ENCODE measurements at regions not wholly inside any gene's neighbourhood (a gene's known extent, or its start where the extent isn't known, plus 50 kb on each side); places are given as distances from the start of the nearest gene placed in this dataset.

DNA sequence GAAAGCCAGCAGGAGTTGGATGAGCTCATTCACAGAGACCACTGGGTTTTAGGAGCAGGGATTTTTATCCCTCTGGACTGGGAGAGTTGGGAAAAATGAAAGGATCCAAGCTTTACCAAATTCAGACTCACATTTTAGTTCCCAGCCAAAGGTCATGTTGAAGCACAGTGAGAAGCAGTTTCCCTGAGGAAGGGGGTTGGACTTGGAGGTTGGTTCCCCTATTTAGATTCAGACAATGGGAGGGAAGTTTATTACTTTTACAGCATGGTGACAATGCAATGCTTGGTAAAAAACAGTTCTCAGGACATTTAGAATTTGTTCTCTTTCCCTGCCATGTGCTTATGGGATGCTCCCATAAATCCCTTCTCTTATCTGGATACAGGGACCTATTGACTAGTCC is 57.3 kb upstream of the ZNF648 start:
- no peak for DNase-seq

DNA sequence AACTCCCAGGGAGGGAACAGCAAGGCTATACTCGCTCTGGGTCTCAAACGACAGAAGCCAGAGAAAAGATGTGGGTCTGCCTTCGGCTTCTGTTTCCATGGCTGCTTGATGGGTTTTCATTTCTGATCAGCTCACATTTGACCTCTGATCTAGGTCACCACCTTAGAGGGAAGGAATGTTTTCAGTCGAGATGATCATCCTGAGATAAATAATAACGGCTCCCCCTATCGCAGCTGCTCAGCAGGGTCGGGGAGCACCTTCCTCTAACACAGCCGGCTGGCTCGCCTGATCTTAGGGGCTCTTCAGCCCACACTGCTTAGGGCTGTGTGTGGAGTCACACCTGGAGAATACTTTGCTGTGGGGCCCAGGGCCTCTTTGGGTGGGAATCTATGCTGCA is 53.1 kb upstream of the ZNF648 start:
- DNase-seq: no peak

DNA sequence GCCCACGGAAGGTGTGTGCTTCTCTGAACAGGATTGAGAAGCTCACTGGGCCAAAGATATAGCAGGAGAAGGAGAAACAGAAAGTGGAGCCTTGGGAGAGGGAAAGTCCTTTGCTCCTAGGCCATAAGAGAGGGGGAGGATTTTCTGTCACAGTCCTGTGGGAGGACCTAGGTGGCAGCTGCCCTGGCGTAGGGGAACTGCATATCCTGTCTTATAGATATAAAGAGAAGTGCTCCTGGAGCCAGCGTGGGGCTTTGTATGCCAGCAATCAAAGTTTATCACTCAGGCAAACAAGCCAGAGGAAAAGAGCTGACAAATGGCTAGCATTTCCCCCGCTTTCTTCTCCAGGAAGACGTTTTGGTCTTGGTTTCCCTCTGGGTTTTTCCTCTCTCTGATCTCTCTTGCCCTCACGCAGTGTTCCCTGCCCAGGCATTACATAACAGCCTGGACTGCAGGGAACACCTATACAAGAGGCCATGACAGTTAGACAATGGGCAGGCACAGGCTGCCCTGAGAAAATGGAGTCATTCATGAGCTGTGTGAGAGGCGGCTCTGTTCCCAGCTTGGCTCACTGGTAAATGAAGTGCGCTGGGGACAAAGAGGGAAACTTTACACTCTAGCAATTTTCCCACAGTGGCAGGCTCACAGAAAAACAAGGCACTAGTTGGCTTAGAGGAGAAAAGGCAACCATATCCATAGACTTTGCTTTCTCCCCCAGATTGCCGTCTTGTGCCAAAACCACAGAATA is 52.5 kb upstream of the ZNF648 start:
- no peak for DNase-seq

DNA sequence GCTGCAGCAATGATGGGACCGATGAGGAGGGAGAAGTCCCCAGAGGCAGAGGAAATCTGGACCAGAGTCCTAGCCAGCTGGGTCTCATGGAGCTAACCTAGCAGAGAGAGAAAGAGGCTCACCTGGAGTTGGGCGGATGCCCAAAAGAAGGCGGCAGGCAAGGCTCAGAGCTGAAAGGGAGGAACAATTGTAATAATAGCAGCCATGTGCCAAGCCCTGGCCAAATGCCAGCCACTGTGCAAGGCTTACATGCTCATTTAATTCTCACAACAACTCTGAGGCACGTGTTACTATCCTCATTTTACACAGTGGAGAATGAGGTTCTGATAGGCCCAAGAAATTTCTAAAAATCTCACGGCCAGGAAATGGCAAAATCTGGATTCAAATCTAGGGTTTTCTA is 50.0 kb upstream of the ZNF648 start:
- no peak for DNase-seq
